Ovary (tissue), 7 donors: ENCODE measurements at regions not wholly inside any gene's neighbourhood (a gene's known extent, or its start where the extent isn't known, plus 50 kb on each side); places are given as distances from the start of the nearest gene placed in this dataset.

Experiments
- DNase-seq, 5 donors: peaks; one replicate each; pipeline ENCODE4 v3.0.0-alpha.2; 2019 to 2020
- H3K27ac ChIP-seq, 2 donors: fragments of 200-600 bp; one replicate each; pipeline versions ENCODE4 v1.5.1 to v1.8.0; 2019 to 2022
- H3K27me3 ChIP-seq: fragments of 200-600 bp; one replicate; pipeline ENCODE4 v1.8.0; 2022
- H3K36me3 ChIP-seq: fragments of 200-600 bp; sonication (generic); one replicate; pipeline ENCODE4 v1.5.1; 2019
- H3K4me1 ChIP-seq: one replicate; pipeline ENCODE4 v1.8.1; 2013; ENCODE audit warnings: mild to moderate bottlenecking, moderate library complexity; ENCODE audit not compliant: insufficient read depth
- H3K4me3 ChIP-seq: fragments of 200-600 bp; sonication (generic); one replicate; pipeline ENCODE4 v1.5.1; 2017
- H3K9me3 ChIP-seq, 2 donors: fragments of 200-600 bp in 1 of 2; sonication (generic) in 1 of 2; one replicate each; pipeline versions ENCODE4 v1.5.1 to v1.8.1; 2013 to 2019; ENCODE audit warnings: mild to moderate bottlenecking in 1 of 2, moderate library complexity in 1 of 2
- EP300 ChIP-seq: sonication (generic); formaldehyde crosslinking; IDR thresholded peaks from one replicate; pipeline ENCODE4 v1.6.1; 2017; ENCODE audit warnings: antibody characterized with exemption
- POLR2A ChIP-seq: fragments of 450-650 bp; IDR thresholded peaks from one replicate; pipeline ENCODE4 v1.6.1; 2017; ENCODE audit warnings: antibody characterized with exemption, mild to moderate bottlenecking, moderate library complexity
- WGBS, 3 donors: extraction: QIAGEN DNeasy Blood & Tissue Kit in 1 of 3; methylation state at CpG; one replicate each; pipeline versions ENCODE4 v1.1.5 to v1.1.7; 2013 to 2017; 5-methylcytosine and 5-hydroxymethylcytosine counted together
- intact Hi-C, 4 donors: fragments of 100-400 bp; cut with DNase I; formaldehyde crosslinking; loops; one replicate each; pipeline versions ENCODE4 v1.11.0 to v1.15.1; 2022 to 2023
- TF ChIP-seq, protein P1 (sequence below), 3 donors: fragments of 450-650 bp in 2 of 3; fragments of 200-600 bp in 1 of 3; IDR thresholded peaks; one replicate each; pipeline versions ENCODE4 v1.5.1 to v1.8.0; 2016 to 2022; ENCODE audit warnings: antibody characterized with exemption in 3 of 3, mild to moderate bottlenecking in 1 of 3
- donor health status: DM: no; HTN: no; CAD: no; lungs with moderate emphysema.
- donor health status: DM: no; HTN: no; CAD: no.
- donor health status: Bipolar disorder and iron deficiency.
- donor health status: DM: no; HTN: no; CAD: no.
- donor health status: DM: yes; HTN: yes; CAD: no.

DNA sequence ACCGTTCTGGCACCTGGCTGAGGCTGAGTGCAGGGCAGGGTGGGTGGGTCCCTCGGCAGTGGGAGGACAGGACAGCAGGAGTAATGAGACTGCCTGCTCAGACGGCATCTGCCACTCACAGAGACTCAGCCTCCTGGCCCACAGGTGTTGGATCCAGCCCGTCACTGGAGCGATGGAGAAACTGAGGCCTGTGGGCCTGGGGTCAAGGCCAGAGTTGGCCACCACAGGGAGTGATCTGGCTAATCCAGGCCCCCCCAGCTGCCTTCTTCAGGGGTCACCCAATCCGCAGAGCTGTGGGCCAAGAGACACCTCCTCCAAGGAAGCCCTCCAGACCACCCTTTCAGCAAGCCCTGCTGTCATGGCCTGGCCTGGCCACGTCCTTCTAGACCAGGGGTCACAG lies 103.7 kb upstream of the VSTM2B start:
- H3K4me1 ChIP-seq: no peaks in the 10 kb centered on the region
- no peaks in the 10 kb centered on the region for H3K27me3 ChIP-seq
- no peak for TF ChIP-seq EP300
- TF ChIP-seq, protein P1, sequence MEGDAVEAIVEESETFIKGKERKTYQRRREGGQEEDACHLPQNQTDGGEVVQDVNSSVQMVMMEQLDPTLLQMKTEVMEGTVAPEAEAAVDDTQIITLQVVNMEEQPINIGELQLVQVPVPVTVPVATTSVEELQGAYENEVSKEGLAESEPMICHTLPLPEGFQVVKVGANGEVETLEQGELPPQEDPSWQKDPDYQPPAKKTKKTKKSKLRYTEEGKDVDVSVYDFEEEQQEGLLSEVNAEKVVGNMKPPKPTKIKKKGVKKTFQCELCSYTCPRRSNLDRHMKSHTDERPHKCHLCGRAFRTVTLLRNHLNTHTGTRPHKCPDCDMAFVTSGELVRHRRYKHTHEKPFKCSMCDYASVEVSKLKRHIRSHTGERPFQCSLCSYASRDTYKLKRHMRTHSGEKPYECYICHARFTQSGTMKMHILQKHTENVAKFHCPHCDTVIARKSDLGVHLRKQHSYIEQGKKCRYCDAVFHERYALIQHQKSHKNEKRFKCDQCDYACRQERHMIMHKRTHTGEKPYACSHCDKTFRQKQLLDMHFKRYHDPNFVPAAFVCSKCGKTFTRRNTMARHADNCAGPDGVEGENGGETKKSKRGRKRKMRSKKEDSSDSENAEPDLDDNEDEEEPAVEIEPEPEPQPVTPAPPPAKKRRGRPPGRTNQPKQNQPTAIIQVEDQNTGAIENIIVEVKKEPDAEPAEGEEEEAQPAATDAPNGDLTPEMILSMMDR (IDR thresholded peaks at IDR 0.05): no peak
- no peak for TF ChIP-seq POLR2A
- DNase-seq: no peak
- no peak overlapping the region for H3K4me3 ChIP-seq
- 57 to 65% (median 65%) methylated on average over 5 to 7 of the region's 7 CpGs for WGBS, 3 donors
- no peaks in the 10 kb centered on the region for H3K36me3 ChIP-seq
- no peaks in the 10 kb centered on the region for H3K9me3 ChIP-seq
- intact Hi-C loops: no loop called here
- H3K27ac ChIP-seq: no peak overlapping the region

DNA sequence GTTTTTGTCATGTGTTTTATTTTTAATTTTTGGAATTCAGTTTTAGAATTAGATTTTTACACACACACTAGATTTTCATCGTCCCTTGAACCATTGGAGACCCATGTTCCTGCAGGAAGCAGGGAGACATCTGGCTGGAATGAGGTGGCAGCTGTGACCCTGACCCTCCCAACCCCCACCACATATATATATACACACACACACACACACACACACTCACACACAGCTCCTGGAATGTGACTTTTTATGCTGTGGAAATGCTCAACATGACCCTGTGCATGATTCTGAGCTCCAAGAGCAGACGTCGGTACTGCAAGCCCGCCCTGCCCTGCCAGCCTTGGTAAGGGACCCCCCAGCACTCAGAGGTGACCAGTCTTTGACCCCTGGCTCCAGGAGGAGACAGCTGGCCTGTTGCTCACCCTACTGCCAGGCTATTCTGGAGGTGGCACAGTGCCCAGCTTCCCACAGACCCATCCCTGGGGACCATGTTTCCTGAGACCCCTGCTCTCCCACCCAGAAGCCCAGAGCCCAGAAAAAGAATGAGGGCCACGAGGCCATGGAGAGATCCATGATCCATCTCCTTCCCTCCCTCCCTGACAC lies 103.2 kb upstream of the VSTM2B start:
- Histone ChIP-seq H3K27ac (no peak overlapping the region), H3K27me3 (no peaks in the 10 kb centered on the region), H3K9me3 (no peaks in the 10 kb centered on the region), H3K36me3 (no peaks in the 10 kb centered on the region), H3K4me3 (no peak overlapping the region), H3K4me1 (no peaks in the 10 kb centered on the region)
- TF ChIP-seq, protein P1 (IDR thresholded peaks at IDR 0.05): no peak
- TF ChIP-seq EP300 (no peak), POLR2A (no peak)
- 24 to 46% (median 32%) methylated on average over 5 of the region's 5 CpGs for WGBS, 3 donors
- DNase-seq: no peak
- intact Hi-C loops: no loop called here

DNA sequence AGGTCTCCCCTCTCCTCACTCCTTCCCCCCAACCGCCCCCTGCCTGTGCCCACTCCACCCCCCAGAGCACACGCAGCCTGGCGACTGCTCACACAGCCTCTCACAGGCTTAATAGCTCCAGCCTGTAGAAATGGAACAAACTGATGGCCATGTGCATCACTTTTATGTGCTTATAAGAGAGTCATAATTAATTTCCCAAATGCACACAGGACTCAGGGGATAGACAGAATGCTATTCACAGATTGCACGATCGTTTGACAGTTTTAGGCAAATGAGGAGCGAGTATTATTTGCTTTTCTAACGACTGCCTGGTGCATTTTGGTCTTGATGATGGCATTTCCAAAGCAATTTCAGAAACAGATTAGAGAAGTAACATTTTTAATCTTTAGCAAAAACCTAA lies 97.7 kb upstream of the VSTM2B start:
- Histone ChIP-seq H3K36me3 (no peaks in the 10 kb centered on the region), H3K27me3 (no peaks in the 10 kb centered on the region), H3K4me1 (no peaks in the 10 kb centered on the region), H3K4me3 (no peak overlapping the region), H3K9me3 (no peaks in the 10 kb centered on the region), H3K27ac (no peak overlapping the region)
- DNase-seq: no peak
- 51 to 67% (median 62%) methylated on average over 7 of the region's 7 CpGs for WGBS, 3 donors
- no peak for TF ChIP-seq POLR2A
- TF ChIP-seq, protein P1 (IDR thresholded peaks at IDR 0.05): no peak
- TF ChIP-seq EP300: no peak
- intact Hi-C loops: no loop called here

DNA sequence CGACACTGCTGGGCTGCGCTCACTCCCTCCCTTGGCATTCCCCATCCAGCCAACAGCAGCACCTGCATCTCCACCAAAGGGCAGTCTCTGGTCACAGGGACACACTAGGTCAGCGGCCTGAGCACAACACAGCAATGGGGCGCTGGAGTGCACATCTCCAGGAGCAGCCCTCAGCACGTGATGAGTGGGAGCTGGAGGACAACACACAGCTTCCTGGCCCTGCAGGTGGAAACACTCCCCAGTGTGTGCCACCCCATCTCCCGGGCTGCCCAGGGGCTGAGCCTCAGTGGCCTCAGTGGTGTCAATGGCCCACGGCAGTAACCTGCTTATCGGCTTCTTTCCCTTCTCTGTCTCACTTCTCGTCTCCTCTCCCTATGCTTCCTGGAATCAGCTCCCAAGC lies 96.8 kb upstream of the VSTM2B start:
- TF ChIP-seq, protein P1 (IDR thresholded peaks at IDR 0.05): no peak
- TF ChIP-seq EP300 (no peak), POLR2A (no peak)

More for the DNA sequence above, 96.8 kb upstream of the VSTM2B start:
- H3K27me3 ChIP-seq: no peaks in the 10 kb centered on the region
- H3K36me3 ChIP-seq: no peaks in the 10 kb centered on the region
- DNase-seq: no peak
- WGBS, 3 donors: 72 to 77% (median 74%) methylated on average over 9 of the region's 9 CpGs
- H3K27ac ChIP-seq: no peak overlapping the region
- intact Hi-C loops: no loop called here
- H3K9me3 ChIP-seq: no peaks in the 10 kb centered on the region
- H3K4me3 ChIP-seq: no peak overlapping the region
- no peaks in the 10 kb centered on the region for H3K4me1 ChIP-seq
